ENCODE measurements at regions not wholly inside any gene's neighbourhood (a gene's known extent, or its start where the extent isn't known, plus 50 kb on each side); places are given as distances from the start of the nearest gene placed in this dataset.

- CTCF ChIA-PET = interaction anchor here (0.5 kb wide), 1 partner anchor 460 kb away, joined by 3 read pairs; no protein-coding TSS in a partner anchor
- DNase-seq = no peak
- Histone ChIP-seq H3K4me1 (ENCODE audit: control extremely low read depth in 1 of 4, control insufficient read depth in 4 of 4, insufficient read depth in 4 of 4, low read length in 3 of 4) (no peaks in the 10 kb centered on the region), H3K27me3 (replicated peaks in 2 of 5; ENCODE audit: control insufficient read depth in 4 of 5, insufficient read depth in 5 of 5, low read length in 4 of 5) (peaks cover 0 to 5% (median 0%) of the 10 kb centered on the region in 5 experiments), H3K27ac (ENCODE audit: insufficient read depth in 1 of 2, low read depth in 1 of 2, low read length in 2 of 2, poor library complexity in 1 of 2, severe bottlenecking in 2 of 2) (no peak overlapping the region), H3K4me3 (ENCODE audit: control insufficient read depth in 1 of 7, extremely low read depth in 1 of 7, insufficient read depth in 4 of 7, low read depth in 2 of 7, low read length in 6 of 7) (no peak overlapping the region), H3K36me3 (ENCODE audit: control insufficient read depth in 4 of 4, insufficient read depth in 4 of 4, low read length in 3 of 4) (no peaks in the 10 kb centered on the region), H3K9me3 (ENCODE audit: control extremely low read depth in 1 of 5, control insufficient read depth in 4 of 5, insufficient read depth in 2 of 5, low read depth in 1 of 5, low read length in 4 of 5) (peaks cover 0 to 8% (median 0%) of the 10 kb centered on the region in 5 experiments)
- POLR2A ChIA-PET = no interaction called here
- WGBS (ENCODE audit: insufficient coverage) = 80% methylated on average over 1 of the region's 1 CpG
Measured at GRCh38 chr18:76233406-76233805, 261.6 kb downstream of the ZNF516 start.

DNA sequence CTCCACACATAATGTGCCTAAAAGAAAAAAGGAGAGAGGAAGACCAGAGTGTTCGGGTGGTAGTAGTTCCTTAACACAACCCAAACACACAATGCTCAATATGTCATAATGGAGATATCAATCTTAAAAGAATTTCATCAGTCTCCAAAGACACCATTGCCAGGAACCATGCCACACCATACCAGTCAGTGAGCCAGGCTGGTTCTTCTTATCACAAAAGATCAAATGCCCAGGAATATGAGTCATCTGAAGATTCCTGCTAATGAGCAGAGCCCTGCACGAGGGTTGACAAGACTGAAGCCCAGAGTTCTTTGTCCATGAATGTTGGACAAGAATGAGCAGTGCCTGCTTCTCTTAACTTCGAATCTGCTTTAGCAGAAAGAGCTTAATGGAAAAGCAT, 262.3 kb downstream of the ZNF516 start:
- Histone ChIP-seq H3K27ac (ENCODE audit: insufficient read depth in 1 of 2, low read depth in 1 of 2, low read length in 2 of 2, poor library complexity in 1 of 2, severe bottlenecking in 2 of 2) (no peak overlapping the region), H3K4me1 (ENCODE audit: control extremely low read depth in 1 of 4, control insufficient read depth in 4 of 4, insufficient read depth in 4 of 4, low read length in 3 of 4) (no peaks in the 10 kb centered on the region), H3K9me3 (ENCODE audit: control extremely low read depth in 1 of 5, control insufficient read depth in 4 of 5, insufficient read depth in 2 of 5, low read depth in 1 of 5, low read length in 4 of 5) (peaks cover 0 to 4% (median 0%) of the 10 kb centered on the region in 5 experiments), H3K36me3 (ENCODE audit: control insufficient read depth in 4 of 4, insufficient read depth in 4 of 4, low read length in 3 of 4) (no peaks in the 10 kb centered on the region), H3K27me3 (replicated peaks in 2 of 5; ENCODE audit: control insufficient read depth in 4 of 5, insufficient read depth in 5 of 5, low read length in 4 of 5) (peaks cover 0 to 5% (median 0%) of the 10 kb centered on the region in 5 experiments), H3K4me3 (ENCODE audit: control insufficient read depth in 1 of 7, extremely low read depth in 1 of 7, insufficient read depth in 4 of 7, low read depth in 2 of 7, low read length in 6 of 7) (no peak overlapping the region)
- ChIA-PET POLR2A (no interaction called here), CTCF (no interaction called here)
- WGBS (ENCODE audit: insufficient coverage) = 86% methylated on average over 2 of the region's 3 CpGs
- no peak for DNase-seq

DNA sequence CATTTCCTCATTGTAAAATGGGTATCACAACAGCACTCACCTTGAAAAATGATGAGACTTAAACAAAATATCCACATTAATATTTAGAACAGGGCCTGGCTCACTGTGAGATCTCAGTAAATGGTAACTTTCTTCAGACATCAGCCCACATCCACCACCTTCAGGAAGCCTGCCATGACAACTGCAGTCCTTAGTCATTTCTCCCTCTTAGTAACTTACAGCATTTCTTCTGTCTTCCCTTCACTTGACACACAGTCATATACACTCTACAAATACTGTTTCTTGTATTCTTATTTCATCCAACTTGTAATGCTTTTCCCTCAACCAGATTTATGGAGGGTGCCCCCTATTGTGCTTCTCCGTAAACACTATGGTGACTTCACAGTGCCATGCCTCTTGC, 263.0 kb downstream of the ZNF516 start:
- peaks cover 0 to 1% (median 0%) of the 10 kb centered on the region in 5 experiments for H3K9me3 ChIP-seq (ENCODE audit: control extremely low read depth in 1 of 5, control insufficient read depth in 4 of 5, insufficient read depth in 2 of 5, low read depth in 1 of 5, low read length in 4 of 5)
- WGBS (ENCODE audit: insufficient coverage) = 100% methylated on average over 1 of the region's 1 CpG
- POLR2A ChIA-PET = no interaction called here
- H3K4me1 ChIP-seq (ENCODE audit: control extremely low read depth in 1 of 4, control insufficient read depth in 4 of 4, insufficient read depth in 4 of 4, low read length in 3 of 4) = no peaks in the 10 kb centered on the region
- H3K27ac ChIP-seq (ENCODE audit: insufficient read depth in 1 of 2, low read depth in 1 of 2, low read length in 2 of 2, poor library complexity in 1 of 2, severe bottlenecking in 2 of 2) = no peak overlapping the region
- DNase-seq = no peak
- peaks cover 0 to 5% (median 0%) of the 10 kb centered on the region in 5 experiments for H3K27me3 ChIP-seq (replicated peaks in 2 of 5; ENCODE audit: control insufficient read depth in 4 of 5, insufficient read depth in 5 of 5, low read length in 4 of 5)
- H3K36me3 ChIP-seq (ENCODE audit: control insufficient read depth in 4 of 4, insufficient read depth in 4 of 4, low read length in 3 of 4) = no peaks in the 10 kb centered on the region
- CTCF ChIA-PET = no interaction called here
- no peak overlapping the region for H3K4me3 ChIP-seq (ENCODE audit: control insufficient read depth in 1 of 7, extremely low read depth in 1 of 7, insufficient read depth in 4 of 7, low read depth in 2 of 7, low read length in 6 of 7)

DNA sequence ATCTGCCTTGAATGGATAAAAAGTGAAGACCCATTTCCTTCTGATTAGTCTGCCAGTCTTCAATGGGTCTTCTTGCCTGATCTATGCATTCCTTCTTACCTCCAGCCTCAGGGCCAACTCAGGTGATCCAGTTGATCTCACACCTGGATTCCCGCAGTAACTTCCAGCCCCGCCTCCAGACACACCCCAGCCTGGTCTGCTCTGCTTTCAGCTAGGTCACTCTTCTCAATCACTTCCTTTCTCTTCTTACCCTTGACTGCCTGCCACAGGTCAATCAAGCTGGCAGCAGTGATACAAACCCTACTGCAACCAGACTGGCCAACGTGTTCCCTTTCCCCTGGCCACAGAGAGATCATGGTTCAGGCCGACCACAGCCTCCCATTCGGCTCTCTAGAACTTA, 263.6 kb downstream of the ZNF516 start:
- no peak overlapping the region for H3K4me3 ChIP-seq (ENCODE audit: control insufficient read depth in 1 of 7, extremely low read depth in 1 of 7, insufficient read depth in 4 of 7, low read depth in 2 of 7, low read length in 6 of 7)
- no peak for DNase-seq
- no peaks in the 10 kb centered on the region for H3K4me1 ChIP-seq (ENCODE audit: control extremely low read depth in 1 of 4, control insufficient read depth in 4 of 4, insufficient read depth in 4 of 4, low read length in 3 of 4)
- WGBS (ENCODE audit: insufficient coverage) = 89% methylated on average over 5 of the region's 5 CpGs
- no peak overlapping the region for H3K27ac ChIP-seq (ENCODE audit: insufficient read depth in 1 of 2, low read depth in 1 of 2, low read length in 2 of 2, poor library complexity in 1 of 2, severe bottlenecking in 2 of 2)
- H3K9me3 ChIP-seq (ENCODE audit: control extremely low read depth in 1 of 5, control insufficient read depth in 4 of 5, insufficient read depth in 2 of 5, low read depth in 1 of 5, low read length in 4 of 5) = no peaks in the 10 kb centered on the region
- ChIA-PET CTCF (no interaction called here), POLR2A (no interaction called here)
- H3K36me3 ChIP-seq (ENCODE audit: control insufficient read depth in 4 of 4, insufficient read depth in 4 of 4, low read length in 3 of 4) = no peaks in the 10 kb centered on the region
- H3K27me3 ChIP-seq (replicated peaks in 2 of 5; ENCODE audit: control insufficient read depth in 4 of 5, insufficient read depth in 5 of 5, low read length in 4 of 5) = peaks cover 0 to 7% (median under 1%) of the 10 kb centered on the region in 5 experiments

DNA sequence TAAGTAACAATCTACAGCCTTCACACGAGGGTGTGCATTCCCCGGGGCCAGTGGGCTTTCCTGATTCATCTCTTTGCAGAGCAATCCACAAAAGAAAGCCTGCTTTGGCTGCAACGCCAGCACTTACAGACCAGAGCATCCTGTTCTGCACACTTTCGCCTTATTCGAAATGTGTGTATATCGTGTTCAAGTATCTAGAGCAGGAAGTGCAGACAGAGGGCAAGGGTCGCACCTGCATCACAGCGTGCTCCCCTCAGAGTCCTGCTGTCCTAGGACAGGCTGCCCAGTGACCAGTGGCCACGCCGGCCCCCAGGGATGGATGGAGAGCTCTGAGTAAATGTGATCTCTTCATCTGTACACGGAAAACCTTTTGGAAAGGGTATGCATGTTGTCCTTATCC, 264.3 kb downstream of the ZNF516 start:
- no peak for DNase-seq
- CTCF ChIA-PET = no interaction called here
- Histone ChIP-seq H3K4me3 (ENCODE audit: control insufficient read depth in 1 of 7, extremely low read depth in 1 of 7, insufficient read depth in 4 of 7, low read depth in 2 of 7, low read length in 6 of 7) (no peak overlapping the region), H3K4me1 (ENCODE audit: control extremely low read depth in 1 of 4, control insufficient read depth in 4 of 4, insufficient read depth in 4 of 4, low read length in 3 of 4) (no peaks in the 10 kb centered on the region), H3K27me3 (replicated peaks in 2 of 5; ENCODE audit: control insufficient read depth in 4 of 5, insufficient read depth in 5 of 5, low read length in 4 of 5) (peaks cover 0 to 7% (median 0%) of the 10 kb centered on the region in 5 experiments), H3K9me3 (ENCODE audit: control extremely low read depth in 1 of 5, control insufficient read depth in 4 of 5, insufficient read depth in 2 of 5, low read depth in 1 of 5, low read length in 4 of 5) (no peaks in the 10 kb centered on the region), H3K36me3 (ENCODE audit: control insufficient read depth in 4 of 4, insufficient read depth in 4 of 4, low read length in 3 of 4) (no peaks in the 10 kb centered on the region), H3K27ac (ENCODE audit: insufficient read depth in 1 of 2, low read depth in 1 of 2, low read length in 2 of 2, poor library complexity in 1 of 2, severe bottlenecking in 2 of 2) (no peak overlapping the region)
- WGBS (ENCODE audit: insufficient coverage) = 93% methylated on average over 9 of the region's 11 CpGs
- POLR2A ChIA-PET = no interaction called here

GRCh38 chr18:76228716-76229115, 266.3 kb downstream of the ZNF516 start:
- ChIA-PET CTCF (no interaction called here), POLR2A (no interaction called here)
- no peaks in the 10 kb centered on the region for H3K4me1 ChIP-seq (ENCODE audit: control extremely low read depth in 1 of 4, control insufficient read depth in 4 of 4, insufficient read depth in 4 of 4, low read length in 3 of 4)
- 76% methylated on average over 5 of the region's 7 CpGs for WGBS (ENCODE audit: insufficient coverage)
- peaks cover 0 to 2% (median 0%) of the 10 kb centered on the region in 5 experiments for H3K9me3 ChIP-seq (ENCODE audit: control extremely low read depth in 1 of 5, control insufficient read depth in 4 of 5, insufficient read depth in 2 of 5, low read depth in 1 of 5, low read length in 4 of 5)
- no peak for DNase-seq
- H3K36me3 ChIP-seq (ENCODE audit: control insufficient read depth in 4 of 4, insufficient read depth in 4 of 4, low read length in 3 of 4) = no peaks in the 10 kb centered on the region
- no peak overlapping the region for H3K27ac ChIP-seq (ENCODE audit: insufficient read depth in 1 of 2, low read depth in 1 of 2, low read length in 2 of 2, poor library complexity in 1 of 2, severe bottlenecking in 2 of 2)
- H3K27me3 ChIP-seq (replicated peaks in 2 of 5; ENCODE audit: control insufficient read depth in 4 of 5, insufficient read depth in 5 of 5, low read length in 4 of 5) = peaks cover 0 to 2% (median 0%) of the 10 kb centered on the region in 5 experiments
- no peak overlapping the region for H3K4me3 ChIP-seq (ENCODE audit: control insufficient read depth in 1 of 7, extremely low read depth in 1 of 7, insufficient read depth in 4 of 7, low read depth in 2 of 7, low read length in 6 of 7)

DNA sequence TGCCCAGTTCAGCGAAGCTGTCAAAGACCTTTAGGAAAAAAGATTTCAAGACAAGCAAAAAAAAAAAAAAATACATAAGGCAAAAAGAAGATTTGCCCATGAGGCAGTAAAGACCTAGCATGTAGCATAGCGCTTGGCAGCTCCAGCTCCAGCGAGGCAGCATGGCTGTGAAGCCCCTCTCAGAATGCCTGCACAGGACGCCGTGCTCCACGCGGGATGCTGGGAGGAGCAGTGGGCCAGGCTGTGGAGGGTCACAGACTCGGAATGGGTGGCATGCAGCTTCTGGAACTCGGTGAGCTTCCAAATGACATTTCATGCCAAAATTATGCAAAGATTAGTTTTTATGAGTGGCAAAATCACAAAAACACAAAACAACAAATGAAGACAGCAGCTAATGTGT, 267.3 kb downstream of the ZNF516 start:
- H3K9me3 ChIP-seq (ENCODE audit: control extremely low read depth in 1 of 5, control insufficient read depth in 4 of 5, insufficient read depth in 2 of 5, low read depth in 1 of 5, low read length in 4 of 5) = peaks cover 0 to 2% (median 0%) of the 10 kb centered on the region in 5 experiments
- no peaks in the 10 kb centered on the region for H3K36me3 ChIP-seq (ENCODE audit: control insufficient read depth in 4 of 4, insufficient read depth in 4 of 4, low read length in 3 of 4)
- ChIA-PET CTCF (no interaction called here), POLR2A (no interaction called here)
- H3K4me1 ChIP-seq (ENCODE audit: control extremely low read depth in 1 of 4, control insufficient read depth in 4 of 4, insufficient read depth in 4 of 4, low read length in 3 of 4) = no peaks in the 10 kb centered on the region
- no peak overlapping the region for H3K27ac ChIP-seq (ENCODE audit: insufficient read depth in 1 of 2, low read depth in 1 of 2, low read length in 2 of 2, poor library complexity in 1 of 2, severe bottlenecking in 2 of 2)
- H3K4me3 ChIP-seq (ENCODE audit: control insufficient read depth in 1 of 7, extremely low read depth in 1 of 7, insufficient read depth in 4 of 7, low read depth in 2 of 7, low read length in 6 of 7) = no peak overlapping the region
- no peak for DNase-seq
- peaks cover 0 to 2% (median 0%) of the 10 kb centered on the region in 5 experiments for H3K27me3 ChIP-seq (replicated peaks in 2 of 5; ENCODE audit: control insufficient read depth in 4 of 5, insufficient read depth in 5 of 5, low read length in 4 of 5)
- 80% methylated on average over 9 of the region's 9 CpGs for WGBS (ENCODE audit: insufficient coverage)

Measured in common myeloid progenitor, CD34-positive (primary cell).